Activated CD4-positive, alpha-beta T cell treated with anti-CD3 and anti-CD28 coated beads for 24 hours (primary cell): ENCODE measurements at regions not wholly inside any gene's neighbourhood (a gene's known extent, or its start where the extent isn't known, plus 50 kb on each side); places are given as distances from the start of the nearest gene placed in this dataset.
A peak's percentile ranks its signal among the peaks of the same experiment; 100 is the strongest.
"Not testable (repeated sequence)": the region's sequence is repeated elsewhere in the genome, so short reads cannot be mapped to it uniquely, and the experiment has no call there.

ENCODE experiments used
- DNase-seq, 2 donors: peaks; one replicate each; pipeline ENCODE4 v3.0.0-alpha.2; 2020; ENCODE audit warnings: low read depth in 2 of 2

DNA sequence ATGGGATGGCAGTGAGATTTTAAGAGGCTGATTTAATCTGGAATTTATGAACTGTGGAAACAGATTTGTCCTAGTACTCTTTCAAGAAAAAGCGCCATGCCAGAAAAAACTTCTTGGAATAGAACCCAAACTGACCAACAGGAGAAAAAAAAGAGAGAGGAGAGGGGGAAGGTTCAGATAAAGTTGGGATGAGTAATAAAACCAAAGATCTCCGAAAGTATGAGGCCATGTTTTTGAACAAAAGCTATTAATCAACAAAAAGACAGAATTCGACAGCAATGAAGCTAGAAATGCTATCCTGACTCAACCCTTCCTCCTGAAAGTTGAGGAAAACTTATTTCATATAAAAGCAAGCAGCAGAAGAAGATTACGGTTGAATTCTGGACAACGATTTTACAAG, 135.5 kb downstream of the CEMIP2 start:
- DNase-seq: no peak

- DNase-seq: no peak
Measured at GRCh38 chr9:71630377-71630995, 137.8 kb downstream of the CEMIP2 start.

GRCh38 chr9:71629578-71630215, 138.6 kb downstream of the CEMIP2 start:
- DNase-seq: no peak

DNA sequence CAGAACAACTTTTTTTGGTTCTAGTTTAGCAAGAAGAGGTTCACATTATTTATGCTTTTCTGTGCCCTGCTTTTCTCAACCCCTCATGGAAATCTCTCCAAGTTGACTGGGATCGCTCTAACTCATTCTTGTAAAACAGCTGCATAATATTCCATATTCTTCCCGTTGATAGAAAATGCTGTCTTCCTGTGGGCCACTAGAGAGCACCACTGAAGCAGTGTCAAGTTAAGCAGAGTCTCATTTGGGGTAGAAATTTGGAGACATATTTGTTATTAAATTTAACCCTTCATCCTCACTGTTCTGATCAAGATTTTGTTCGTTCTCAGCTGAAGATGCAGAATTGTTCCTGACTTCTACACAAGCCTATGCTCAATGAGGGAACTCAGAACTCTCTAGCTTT, 140.1 kb downstream of the CEMIP2 start:
- DNase-seq: no peak

GRCh38 chr9:71627537-71627936, 140.8 kb downstream of the CEMIP2 start:
- no peak for DNase-seq

DNA sequence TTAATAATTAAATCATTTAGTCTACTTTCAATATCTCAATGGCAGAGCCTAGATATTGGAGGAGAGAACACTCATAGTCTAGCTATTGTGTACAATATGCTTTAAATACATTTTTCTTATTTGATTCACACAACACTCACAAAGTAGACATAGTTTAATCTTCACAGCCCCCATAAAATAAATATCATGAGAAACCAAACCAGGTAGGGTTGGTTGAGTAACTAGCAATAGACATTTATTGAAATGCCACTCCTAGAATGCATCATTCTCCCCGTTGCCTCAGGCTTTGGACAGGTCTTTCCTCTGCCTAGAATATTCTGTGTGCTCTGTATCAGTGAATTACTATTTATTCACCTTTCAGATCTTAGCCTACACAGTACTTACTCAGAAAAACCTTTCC, 141.9 kb downstream of the CEMIP2 start:
- DNase-seq: no peak

DNA sequence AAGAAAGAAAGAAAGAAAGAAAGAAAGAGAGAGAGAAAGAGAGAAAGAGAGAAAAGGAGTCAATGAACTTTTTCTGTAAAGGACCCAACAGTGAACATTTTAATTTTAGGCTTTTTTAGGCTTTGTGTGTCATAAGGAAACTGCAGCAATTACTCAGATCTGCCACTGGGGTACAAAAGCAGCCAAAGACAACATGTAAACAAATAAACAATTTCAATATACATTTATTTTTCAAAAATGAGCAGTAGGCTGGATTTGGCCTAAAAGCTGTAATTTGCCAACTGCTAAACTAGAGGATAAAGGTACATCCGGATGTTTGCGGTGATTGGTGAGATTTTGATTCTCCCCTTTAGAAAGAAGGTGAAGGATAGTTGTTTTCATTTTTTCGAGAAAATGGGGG, 143.6 kb downstream of the CEMIP2 start:
- DNase-seq: no peak

- DNase-seq: no peak
Measured at GRCh38 chr9:71620746-71621145, 147.6 kb downstream of the CEMIP2 start.

DNA sequence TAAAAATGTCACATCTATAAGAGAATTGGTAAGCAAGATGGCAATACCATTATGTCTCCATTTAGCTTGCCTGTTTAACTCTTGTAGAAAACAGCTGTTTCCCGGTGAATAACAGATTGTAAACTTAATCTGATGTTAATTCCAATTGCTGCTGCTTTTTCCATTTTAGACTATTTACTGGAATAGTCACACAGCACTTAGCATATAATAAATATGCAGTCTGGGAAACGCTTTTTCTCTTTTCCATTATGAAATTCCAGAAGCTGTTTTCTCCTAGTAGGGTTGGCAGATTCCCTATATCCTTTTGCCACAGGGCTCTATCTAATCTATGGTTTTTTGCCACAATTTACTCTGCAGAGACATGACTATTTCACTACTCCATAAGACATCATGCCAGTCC, 148.0 kb downstream of the CEMIP2 start:
- no peak for DNase-seq

DNA sequence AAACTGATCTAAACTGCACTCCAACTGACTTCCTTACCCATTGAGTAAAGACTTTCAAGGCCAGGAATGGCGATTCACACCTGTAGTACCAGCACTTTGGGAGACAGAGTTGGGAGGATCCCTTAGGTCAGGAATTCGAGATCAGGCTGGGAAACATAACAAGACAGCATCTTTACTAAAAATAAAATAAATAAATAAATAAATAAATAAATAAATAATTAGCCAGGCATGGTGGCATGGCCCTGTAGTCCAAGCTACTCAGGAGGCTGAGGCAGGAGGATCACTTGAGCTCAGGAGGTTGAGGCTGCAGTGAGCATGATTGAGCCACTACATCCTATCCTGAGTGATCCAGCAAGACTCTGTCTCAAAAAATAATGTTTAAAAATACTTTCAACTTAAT, 148.4 kb downstream of the CEMIP2 start:
- no peak for DNase-seq

GRCh38 chr9:71614409-71615010, 153.8 kb downstream of the CEMIP2 start:
- no peak for DNase-seq

DNA sequence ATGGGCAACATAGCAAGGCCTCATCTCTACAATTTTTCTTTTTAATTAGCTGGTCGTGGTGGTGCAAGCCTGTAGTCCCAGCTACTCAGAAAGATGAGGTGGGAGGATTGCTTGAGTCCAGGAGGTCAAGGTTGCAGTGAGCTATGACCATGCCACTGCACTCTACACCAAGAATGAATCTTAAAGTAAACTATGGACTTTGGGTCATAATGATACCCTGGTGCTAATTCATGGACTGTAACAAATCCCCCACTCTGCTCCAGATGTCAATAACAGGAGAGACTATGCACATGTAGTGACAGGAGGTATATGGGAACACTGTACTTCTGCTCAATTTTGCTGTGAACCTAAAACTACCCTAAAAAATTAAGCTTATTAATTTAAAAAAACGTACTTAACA, 155.4 kb downstream of the CEMIP2 start:
- no peak for DNase-seq

DNA sequence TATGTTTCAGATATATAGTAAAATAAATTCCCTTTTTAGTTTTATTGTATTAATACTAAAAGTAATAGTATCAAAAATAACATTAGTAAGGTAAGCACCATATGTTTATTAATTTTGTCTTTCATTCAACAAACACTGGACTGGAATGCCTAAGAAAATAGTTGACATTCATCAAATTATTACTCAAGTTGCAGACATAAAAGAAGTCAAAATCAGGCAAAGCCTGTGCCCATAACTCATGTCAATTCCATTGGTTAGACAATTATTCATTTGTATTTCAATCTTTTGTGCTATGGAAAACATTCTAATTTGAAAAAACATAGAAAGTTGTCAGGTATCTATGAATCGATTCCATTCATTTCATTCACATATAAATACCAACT, 158.9 kb downstream of the CEMIP2 start:
- no peak for DNase-seq

DNA sequence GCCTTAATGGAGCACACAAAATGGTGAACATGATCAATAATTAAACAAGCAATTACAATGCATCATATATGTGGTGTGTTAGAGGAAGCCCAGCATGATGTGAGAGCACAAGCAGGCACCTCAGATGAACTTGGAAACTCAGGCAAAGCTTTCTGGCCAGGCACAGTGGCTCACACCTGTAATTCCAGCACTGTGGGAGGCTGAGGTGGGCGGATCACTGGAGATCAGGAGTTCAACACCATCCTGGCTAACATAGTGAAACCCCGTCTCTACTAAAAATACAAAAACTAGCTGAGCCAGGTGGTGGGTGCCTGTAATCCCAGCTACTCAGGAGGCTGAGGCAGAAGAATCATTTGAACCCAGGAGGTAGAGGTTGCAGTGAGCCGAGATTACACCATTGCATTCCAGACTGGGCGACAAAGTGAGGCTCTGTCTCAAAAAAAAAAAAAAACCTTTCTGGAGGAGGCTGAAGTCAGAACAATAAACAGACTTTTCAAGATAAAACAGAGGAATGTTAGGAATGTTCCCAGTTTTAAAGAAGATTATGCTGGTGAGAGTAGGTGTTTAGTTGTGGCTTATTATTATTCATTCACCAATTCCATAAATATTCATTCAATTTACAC, 159.4 kb downstream of the CEMIP2 start:
- DNase-seq: no peak

DNA sequence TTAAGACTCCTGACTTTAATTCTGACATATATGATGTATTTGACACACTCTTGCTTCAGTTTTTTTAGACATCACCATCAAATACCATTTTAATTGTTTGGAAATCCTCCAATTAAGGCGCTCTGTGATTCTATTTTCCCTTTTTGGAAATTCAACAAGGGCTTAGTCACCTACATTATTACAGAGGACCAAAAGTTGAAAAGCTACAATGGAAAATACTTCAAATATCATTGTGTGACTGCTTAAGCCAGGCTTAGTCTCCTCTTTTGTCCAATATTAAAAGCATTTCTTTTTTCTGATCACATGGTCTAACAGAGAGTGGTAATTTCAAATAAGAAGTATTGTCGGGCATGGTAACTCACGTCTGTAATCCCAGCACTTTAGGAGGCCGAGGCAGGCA, 160.3 kb downstream of the CEMIP2 start:
- no peak for DNase-seq

DNA sequence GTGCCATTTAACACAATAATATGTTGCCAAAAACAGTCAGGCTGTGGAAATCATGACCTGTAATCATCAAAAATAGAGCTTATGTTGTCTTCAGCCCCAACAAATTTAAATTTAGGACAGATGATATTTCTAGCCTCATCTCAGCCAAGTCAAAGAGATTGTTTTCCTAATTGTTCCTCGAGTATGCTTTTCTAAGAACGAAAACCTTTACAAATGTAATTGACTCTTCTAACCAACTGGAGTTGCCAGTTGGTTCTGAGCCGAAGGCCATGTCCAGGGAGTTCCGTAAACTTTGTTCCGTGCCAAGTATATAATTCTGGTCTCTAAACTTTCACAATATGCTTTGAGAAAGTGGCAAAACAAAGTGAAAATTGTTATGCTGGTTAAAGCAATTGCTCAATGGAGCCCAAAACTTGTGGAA, 160.8 kb downstream of the CEMIP2 start:
- DNase-seq: no peak

GRCh38 chr9:71604197-71605063, 163.9 kb downstream of the CEMIP2 start:
- peak; percentile 69 to 77 for DNase-seq

GRCh38 chr9:71602652-71603051, 165.7 kb downstream of the CEMIP2 start:
- no peak for DNase-seq

GRCh38 chr9:71595762-71596161, 172.6 kb downstream of the CEMIP2 start:
- not testable (repeated sequence) for DNase-seq

DNA sequence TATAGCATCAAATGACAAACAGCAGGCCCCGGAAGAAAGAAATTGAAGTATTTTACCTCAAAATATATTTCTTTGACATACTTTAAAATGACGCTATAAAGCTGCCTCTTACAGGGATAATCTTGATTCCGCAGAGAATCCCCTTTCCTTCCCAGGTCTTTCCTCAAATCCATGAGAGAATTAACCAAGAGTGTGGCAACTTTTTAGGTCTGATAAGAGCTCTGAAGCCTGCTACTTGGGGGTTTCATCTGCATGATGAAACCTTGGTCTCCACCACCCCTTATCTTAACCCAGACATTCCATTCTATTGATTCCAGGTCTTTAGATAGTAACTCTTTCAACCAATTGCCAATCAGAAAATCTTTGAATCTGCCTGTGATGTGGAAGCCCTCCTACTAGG, 173.8 kb downstream of the CEMIP2 start:
- no peak for DNase-seq

GRCh38 chr9:71592400-71592799, 175.9 kb downstream of the CEMIP2 start:
- DNase-seq: no peak

DNA sequence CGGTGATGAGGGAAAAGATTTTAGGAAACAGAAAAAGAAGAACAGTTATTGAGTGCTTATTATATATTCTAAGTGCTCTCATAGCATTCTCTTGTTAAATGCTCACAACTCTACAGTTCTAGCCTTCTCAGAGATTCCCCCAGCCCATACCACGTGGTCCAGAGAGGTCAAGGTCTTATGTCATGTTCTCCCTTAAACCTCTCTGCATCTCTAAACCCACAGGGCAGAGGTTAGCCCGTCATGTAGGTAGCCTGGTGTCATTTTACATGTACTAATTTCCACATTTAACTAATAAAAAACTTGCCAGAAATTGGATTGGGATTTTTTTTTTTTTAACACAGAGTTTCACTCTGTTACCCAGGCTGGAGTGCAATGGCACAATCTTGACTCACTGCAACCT, 178.0 kb downstream of the CEMIP2 start:
- no peak for DNase-seq
